HCT116 (cell line): ENCODE measurements at regions not wholly inside any gene's neighbourhood (a gene's known extent, or its start where the extent isn't known, plus 50 kb on each side); places are given as distances from the start of the nearest gene placed in this dataset.
A peak's percentile ranks its signal among the peaks of the same experiment; 100 is the strongest.

Experiments used
- ATAC-seq: fragments of 200-7000 bp; cut with Tn5 transposase; 2 replicates; pipeline ENCODE4 v1.9.1; 2020; ENCODE audit warnings: mild to moderate bottlenecking, moderate library complexity
- BruUV-seq: library from RNA; stranded (reverse); fragments of 400-500 nt; replicated peaks from 2 replicates; lab custom pipeline; 2021; lab: Mats Ljungman, UMichigan
- CTCF ChIA-PET: fragments of 300-600 bp; sonication (Branson Sonifier 250); formaldehyde crosslinking; loops from one replicate; lab custom pipeline; 2021; ENCODE audit warnings: antibody characterized with exemption; lab: Charles Lee
- POLR2A ChIA-PET: fragments of 300-600, 350-600 bp; sonication (Branson Sonifier 250); formaldehyde crosslinking; loops from one replicate; lab custom pipeline; 2021; ENCODE audit warnings: antibody characterized with exemption; lab: Charles Lee
- RAD21 ChIA-PET, 2 experiments: fragments of 300-600 bp; sonication (Branson Sonifier 250); formaldehyde crosslinking; loops; one replicate each; lab custom pipeline; 2023; ENCODE audit warnings: low total read pairs in 2 of 2; ENCODE audit not compliant: uncharacterized antibody in 2 of 2, unreplicated experiment in 2 of 2, low non-redundant PET in 1 of 2; lab: Charles Lee
- DNase-seq: peaks from one replicate; pipeline ENCODE4 v3.0.0-alpha.2; 2010; ENCODE audit warnings: low read depth, low spot score
- H2AFZ ChIP-seq: fragments of 200-600 bp; shearing (Covaris generic), sonication (generic); 2 replicates; pipeline ENCODE4 v1.6.1; 2017; ENCODE audit warnings: low read depth, mixed run types, mixed read lengths, antibody characterized with exemption, low read length; ENCODE audit not compliant: poor library complexity, severe bottlenecking
- H3K27ac ChIP-seq: 2 replicates; pipeline ENCODE4 v1.5.1; 2012; ENCODE audit warnings: low read depth, low read length
- H3K27me3 ChIP-seq: fragments of 200-600 bp; sonication (generic); 2 replicates; pipeline ENCODE4 v1.6.1; 2016; ENCODE audit warnings: mixed run types, low read length, mixed read lengths; ENCODE audit not compliant: insufficient read depth
- H3K36me3 ChIP-seq, 2 experiments: fragments of 200-500 bp in 1 of 2; fragments of 200-600 bp in 1 of 2; sonication (Bioruptor generic) in 1 of 2; sonication (generic) in 1 of 2; 2 replicates each; pipeline versions ENCODE4 v1.5.1 to v1.6.1; 2014 to 2016; ENCODE audit warnings: low read length in 2 of 2, inconsistent platforms in 1 of 2, mixed read lengths in 1 of 2, mixed run types in 1 of 2; ENCODE audit not compliant: insufficient read depth in 2 of 2, control insufficient read depth in 1 of 2
- H3K4me1 ChIP-seq, 2 experiments: fragments of 200-600 bp in 1 of 2; sonication (generic) in 1 of 2; 2 replicates each; pipeline versions ENCODE4 v1.5.1 to v1.6.1; 2012 to 2017; ENCODE audit warnings: low read length in 2 of 2, inconsistent platforms in 1 of 2, mild to moderate bottlenecking in 1 of 2, mixed read lengths in 1 of 2, mixed run types in 1 of 2, moderate library complexity in 1 of 2; ENCODE audit not compliant: insufficient read depth in 2 of 2, control insufficient read depth in 1 of 2
- H3K4me2 ChIP-seq: fragments of 200-600 bp; sonication (generic); 2 replicates; pipeline ENCODE4 v1.6.1; 2017; ENCODE audit warnings: mixed run types, low read length, mixed read lengths
- H3K4me3 ChIP-seq, 2 experiments: fragments of 200-600 bp in 1 of 2; sonication (generic) in 1 of 2; replicated peaks in 1 of 2; 2 replicates each; pipeline ENCODE4 v1.5.1; 2011 to 2016; ENCODE audit warnings: low read length in 2 of 2, control low read depth in 1 of 2, low read depth in 1 of 2, mild to moderate bottlenecking in 1 of 2, mixed read lengths in 1 of 2, mixed run types in 1 of 2
- H3K79me2 ChIP-seq: fragments of 200-600 bp; sonication (generic); 2 replicates; pipeline ENCODE4 v1.6.1; 2017; ENCODE audit warnings: mild to moderate bottlenecking, mixed run types, low read length, moderate library complexity, mixed read lengths; ENCODE audit not compliant: insufficient read depth
- H3K9ac ChIP-seq: fragments of 200-600 bp; sonication (generic); 2 replicates; pipeline ENCODE4 v1.6.1; 2016; ENCODE audit warnings: low read length, mixed read lengths
- H3K9me2 ChIP-seq: fragments of 200-600 bp; sonication (generic), shearing (Covaris generic); 2 replicates; pipeline ENCODE4 v1.6.1; 2017; ENCODE audit warnings: mixed run types, mild to moderate bottlenecking, moderate library complexity; ENCODE audit not compliant: insufficient read depth
- H3K9me3 ChIP-seq, 2 experiments: fragments of 200-500 bp in 1 of 2; fragments of 200-600 bp in 1 of 2; sonication (Bioruptor generic) in 1 of 2; sonication (generic) in 1 of 2; 2 replicates each; pipeline ENCODE4 v1.6.1; 2014 to 2017; ENCODE audit warnings: low read length in 2 of 2, mixed read lengths in 2 of 2, inconsistent platforms in 1 of 2, low read depth in 1 of 2, mild to moderate bottlenecking in 1 of 2, mixed run types in 1 of 2, moderate library complexity in 1 of 2; ENCODE audit not compliant: control insufficient read depth in 1 of 2, insufficient read depth in 1 of 2
- H4K20me1 ChIP-seq: fragments of 200-600 bp; sonication (generic), shearing (Covaris generic); 2 replicates; pipeline ENCODE4 v1.6.1; 2017; ENCODE audit warnings: mixed run types, mild to moderate bottlenecking, moderate library complexity; ENCODE audit not compliant: insufficient read depth
- CBX3 ChIP-seq: IDR thresholded peaks from 2 replicates; pipeline ENCODE4 v1.6.1; 2012; ENCODE audit warnings: low read depth
- CEBPB ChIP-seq: IDR thresholded peaks from 2 replicates; pipeline ENCODE4 v1.6.1; 2012; ENCODE audit warnings: low read depth
- FOSL1 ChIP-seq: IDR thresholded peaks from 2 replicates; pipeline ENCODE4 v1.6.1; 2012; ENCODE audit warnings: low read depth
- POLR2AphosphoS5 ChIP-seq: IDR thresholded peaks from 2 replicates; pipeline ENCODE4 v1.6.1; 2011; ENCODE audit warnings: mild to moderate bottlenecking, low read depth, low read length, moderate library complexity
- SRF ChIP-seq: IDR thresholded peaks from 2 replicates; pipeline ENCODE4 v1.6.1; 2012; ENCODE audit warnings: low read depth
- ZFX ChIP-seq: fragments of 450-650 bp; IDR thresholded peaks from 2 replicates; pipeline ENCODE4 v1.6.1; 2017
- ZNF274 ChIP-seq: fragments of 200-500 bp; sonication (Bioruptor generic); IDR thresholded peaks from 2 replicates; pipeline ENCODE4 v1.6.1; 2014; ENCODE audit warnings: mild to moderate bottlenecking, low read depth, low read length, inconsistent platforms
- intact Hi-C: fragments of 100-400 bp; cut with micrococcal nuclease; formaldehyde crosslinking; loops from 2 replicates; pipeline ENCODE4 v1.10.0; 2022
- TF ChIP-seq, protein P1 (sequence below): IDR thresholded peaks from 2 replicates; pipeline ENCODE4 v1.6.1; 2012

DNA sequence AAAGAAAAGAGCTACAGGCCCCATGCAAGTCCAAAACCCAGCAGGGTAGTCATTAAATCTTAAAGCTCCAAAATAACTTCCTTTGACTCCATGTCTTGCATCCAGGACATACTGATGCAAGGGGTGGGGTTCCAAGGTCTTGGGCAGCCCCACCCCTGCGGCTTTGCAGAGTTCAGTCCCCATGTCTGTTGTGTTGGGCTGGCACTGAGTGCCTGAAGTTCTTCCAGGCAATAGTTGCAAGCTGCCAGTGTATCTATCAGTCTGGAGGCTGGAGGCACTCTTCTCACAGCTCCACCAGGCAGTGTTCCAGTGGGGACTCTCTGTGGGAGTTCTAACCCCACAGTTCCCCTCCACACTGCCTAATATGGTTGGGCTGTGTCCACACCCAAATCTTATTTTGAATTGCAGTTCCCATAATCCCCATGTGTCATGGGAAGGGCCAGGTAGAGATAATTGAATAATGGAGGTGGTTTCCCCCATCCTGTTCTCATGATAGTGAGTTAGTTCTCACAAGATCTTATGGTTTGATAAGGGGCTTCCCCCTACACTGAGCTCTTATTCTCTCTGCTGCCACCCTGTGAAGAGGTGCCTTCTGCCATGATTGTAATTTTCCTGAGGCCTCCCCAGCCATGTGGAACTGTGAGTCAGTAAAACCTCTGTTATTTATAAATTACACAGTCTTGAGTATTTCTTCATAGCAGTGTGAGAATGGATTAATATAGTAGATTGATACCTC is 237.5 kb upstream of the ADRA1B start:
- RAD21 ChIA-PET = no interaction called here
- H3K4me1 ChIP-seq = no peaks in the 10 kb centered on the region
- no peak overlapping the region for H3K4me2 ChIP-seq
- no peaks in the 10 kb centered on the region for H4K20me1 ChIP-seq
- H3K9ac ChIP-seq = no peak overlapping the region
- CTCF ChIA-PET = interaction anchor here (0.6 kb wide), 1 partner anchor 163 kb away, joined by 3 read pairs; no protein-coding TSS in a partner anchor
- POLR2A ChIA-PET = no interaction called here
- DNase-seq (no peak), ATAC-seq (no peak)
- no peaks in the 10 kb centered on the region for H3K27me3 ChIP-seq
- peaks cover 3 to 4% of the 10 kb centered on the region in 2 experiments; a peak in 2 of 4 replicates for H3K9me3 ChIP-seq
- H3K36me3 ChIP-seq = no peaks in the 10 kb centered on the region
- H2AFZ ChIP-seq = no peak overlapping the region
- TF ChIP-seq, protein P1, sequence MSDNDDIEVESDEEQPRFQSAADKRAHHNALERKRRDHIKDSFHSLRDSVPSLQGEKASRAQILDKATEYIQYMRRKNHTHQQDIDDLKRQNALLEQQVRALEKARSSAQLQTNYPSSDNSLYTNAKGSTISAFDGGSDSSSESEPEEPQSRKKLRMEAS = no peak
- TF ChIP-seq ZFX (no peak), POLR2AphosphoS5 (no peak), FOSL1 (no peak), CEBPB (no peak), CBX3 (no peak), SRF (no peak)
- H3K9me2 ChIP-seq = no peaks in the 10 kb centered on the region
- no peak overlapping the region for H3K4me3 ChIP-seq
- no peak overlapping the region for H3K27ac ChIP-seq
- intact Hi-C loops = no loop called here
- no peaks in the 10 kb centered on the region for H3K79me2 ChIP-seq
- no TSS peak for BruUV-seq

DNA sequence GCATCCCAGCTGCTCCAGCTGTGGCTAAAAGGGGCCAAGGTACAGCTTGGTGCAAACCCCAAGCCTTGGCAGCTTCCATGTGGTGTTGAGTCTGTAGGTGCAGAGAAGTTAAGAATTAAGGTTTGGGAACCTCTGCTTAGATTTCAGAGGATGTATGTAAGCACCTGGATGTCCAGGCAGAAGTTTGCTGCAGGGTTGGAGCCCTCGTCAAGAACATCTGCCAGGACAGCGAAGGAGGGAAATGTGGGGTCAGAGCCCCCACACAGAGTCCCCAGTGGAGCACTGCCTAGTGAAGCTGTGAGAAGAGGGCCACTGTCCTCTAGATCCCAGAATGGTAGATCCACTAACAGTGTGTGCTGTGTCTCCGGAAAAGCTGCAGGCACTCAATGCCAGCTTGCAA is 236.2 kb upstream of the ADRA1B start:
- BruUV-seq = no TSS peak
- no peak overlapping the region for H3K9ac ChIP-seq
- DNase-seq = no peak
- CTCF ChIA-PET = no interaction called here
- H2AFZ ChIP-seq = no peak overlapping the region
- no peaks in the 10 kb centered on the region for H4K20me1 ChIP-seq
- intact Hi-C loops = loop anchor here (5.0 kb wide), 2 partner anchors 163 to 393 kb away; no protein-coding TSS in a partner anchor
- TF ChIP-seq CBX3 = peak; percentile 48; the same call in 1 of the 2 replicates
- TF ChIP-seq ZNF274 = no peak
- TF ChIP-seq, all 23 proteins: peak for 1
- RAD21 ChIA-PET = no interaction called here
- no peak for ATAC-seq
- POLR2A ChIA-PET = no interaction called here
- no peak overlapping the region for H3K4me3 ChIP-seq
- H3K36me3 ChIP-seq = no peaks in the 10 kb centered on the region
- no peak overlapping the region for H3K4me2 ChIP-seq
- peaks cover 3 to 4% of the 10 kb centered on the region in 2 experiments; a peak in 2 of 4 replicates for H3K9me3 ChIP-seq
- H3K79me2 ChIP-seq = no peaks in the 10 kb centered on the region
- H3K4me1 ChIP-seq = no peaks in the 10 kb centered on the region
- H3K9me2 ChIP-seq = no peaks in the 10 kb centered on the region
- H3K27ac ChIP-seq = no peak overlapping the region
- H3K27me3 ChIP-seq = no peaks in the 10 kb centered on the region
